GDM1 (cell line): ENCODE measurements at regions not wholly inside any gene's neighbourhood (a gene's known extent, or its start where the extent isn't known, plus 50 kb on each side); places are given as distances from the start of the nearest gene placed in this dataset.

Source experiments
- DNase-seq: peaks from one replicate; lab custom pipeline; 2025; lab: John Stamatoyannopoulos, UW

DNA sequence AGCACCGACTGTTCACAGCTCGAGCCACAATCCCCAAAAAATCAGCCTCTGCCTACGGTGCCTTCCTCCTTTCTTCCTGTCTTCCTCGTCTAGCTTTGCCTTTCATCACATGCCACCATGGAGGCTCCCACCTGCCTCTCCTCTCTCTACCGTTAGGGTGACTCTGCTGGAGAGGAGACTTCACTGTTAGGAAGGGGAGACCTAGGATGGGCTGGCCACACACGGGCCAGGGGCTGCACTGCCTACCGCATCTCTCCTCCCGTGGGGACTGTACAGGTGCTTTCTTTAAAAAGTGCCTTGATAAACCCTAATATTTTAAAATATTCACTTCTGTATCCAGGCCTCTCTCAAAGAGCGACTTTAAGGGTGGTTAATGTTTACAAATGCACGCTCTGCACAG is 1104.7 kb downstream of the BCL11B start:
- no peak for DNase-seq

- no peak for DNase-seq
Measured at GRCh38 chr14:98167705-98168104, 1104.3 kb downstream of the BCL11B start.

DNA sequence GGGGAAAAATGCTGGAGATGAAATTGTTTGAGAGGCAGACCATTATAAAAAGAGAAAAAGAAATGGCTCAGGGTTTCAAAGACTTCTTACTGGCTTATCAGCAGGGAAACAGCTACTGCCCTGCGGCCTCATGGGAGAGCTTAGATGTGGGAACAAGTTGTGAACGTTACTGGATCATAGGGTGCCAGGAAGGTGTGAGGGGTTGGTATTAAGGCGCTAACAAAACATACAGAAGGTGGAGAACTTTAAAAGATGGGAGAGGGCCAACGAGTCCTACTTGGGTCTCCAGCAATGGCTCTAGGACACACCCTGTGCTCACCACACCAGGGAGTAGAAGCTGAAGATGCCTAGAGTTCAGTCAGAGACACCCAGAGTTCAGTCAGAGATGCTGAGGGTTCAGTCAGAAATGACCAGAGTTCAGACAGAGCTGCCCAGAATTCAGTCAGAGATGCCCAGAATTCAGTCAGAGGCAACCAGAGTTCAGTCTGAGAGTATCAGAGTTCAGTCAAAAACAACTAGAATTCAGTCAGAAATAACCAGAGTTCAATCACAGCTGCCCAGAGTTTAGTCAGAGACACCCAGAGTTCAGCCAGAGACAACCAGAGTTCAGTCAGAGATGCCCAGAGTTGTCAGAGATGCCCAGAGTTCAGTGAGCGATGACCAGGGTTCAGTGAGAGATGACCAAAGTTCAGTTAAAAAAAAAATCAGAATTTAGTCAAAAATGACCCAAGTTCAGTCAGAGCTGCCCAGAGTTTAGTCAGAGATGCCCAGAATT is 1103.6 kb downstream of the BCL11B start:
- DNase-seq, result no peak

- no peak for DNase-seq
Measured at GRCh38 chr14:98169170-98169587, 1102.8 kb downstream of the BCL11B start.

- no peak for DNase-seq
Measured at GRCh38 chr14:98170575-98170974, 1101.4 kb downstream of the BCL11B start.

DNA sequence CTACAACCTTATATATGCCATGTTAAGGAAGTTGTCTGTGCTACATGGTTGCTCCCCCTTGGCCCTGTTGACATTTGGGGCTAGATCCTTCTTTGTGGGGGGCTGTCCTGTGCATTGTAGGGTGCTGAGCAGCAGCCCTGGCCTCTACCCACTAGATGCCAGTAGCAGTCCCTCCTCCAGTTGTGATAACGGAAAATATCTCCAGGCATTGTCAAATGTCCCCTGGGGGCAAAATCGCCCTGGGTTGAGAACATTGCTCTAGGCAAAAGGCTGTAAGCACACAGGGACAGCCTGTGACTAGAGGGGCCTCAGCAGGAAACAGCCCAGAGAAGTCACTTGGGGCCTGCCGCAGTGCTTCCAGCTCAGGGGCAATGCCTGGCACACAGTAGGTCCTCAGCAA is 1100.3 kb downstream of the BCL11B start:
- no peak for DNase-seq

DNA sequence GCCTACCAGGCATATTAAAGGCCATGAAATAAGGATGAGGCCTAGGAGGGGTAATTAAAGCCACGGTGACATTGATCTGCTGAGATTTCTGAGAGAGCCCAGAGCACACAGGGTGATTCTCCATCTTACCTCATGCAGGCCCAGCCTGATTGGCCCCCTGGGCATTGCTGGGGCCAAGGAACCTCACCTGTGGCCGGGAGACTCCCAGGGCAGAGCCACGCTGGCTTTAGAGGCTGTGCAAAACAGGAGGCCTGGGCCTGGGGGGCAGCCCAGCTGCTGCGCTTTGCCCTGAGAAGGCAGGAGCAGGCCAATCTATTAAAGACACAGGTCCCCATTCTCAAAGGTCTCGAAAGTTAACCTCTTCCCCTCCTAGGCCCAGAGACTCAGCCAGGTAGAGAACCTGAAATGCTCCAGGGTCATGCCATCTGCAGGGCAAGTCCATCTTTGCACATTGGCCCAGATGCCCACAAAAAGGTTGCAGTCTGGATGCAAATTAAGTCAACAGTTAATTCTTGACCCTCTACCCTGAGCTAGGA is 1099.7 kb downstream of the BCL11B start:
- DNase-seq, result no peak

DNA sequence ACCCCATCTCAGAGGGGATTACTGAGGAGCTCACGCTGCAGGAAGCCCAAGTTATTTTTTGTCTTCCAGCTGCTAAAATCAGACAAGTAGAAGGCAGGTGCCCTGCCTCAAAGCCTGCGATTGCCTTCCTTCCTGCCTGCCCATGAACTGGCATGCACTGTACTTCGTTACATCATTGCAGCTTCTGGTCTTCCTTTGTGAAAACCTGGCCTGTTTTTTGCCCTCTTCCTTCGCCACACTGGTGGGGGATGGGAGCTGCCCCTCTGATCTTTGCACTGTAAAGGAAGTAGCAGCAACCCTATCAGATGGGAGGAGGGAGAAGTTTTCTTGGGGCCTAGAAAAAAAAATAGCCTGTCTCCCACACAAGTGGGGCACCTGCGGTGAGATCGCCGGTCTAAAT is 1098.7 kb downstream of the BCL11B start:
- no peak for DNase-seq

DNA sequence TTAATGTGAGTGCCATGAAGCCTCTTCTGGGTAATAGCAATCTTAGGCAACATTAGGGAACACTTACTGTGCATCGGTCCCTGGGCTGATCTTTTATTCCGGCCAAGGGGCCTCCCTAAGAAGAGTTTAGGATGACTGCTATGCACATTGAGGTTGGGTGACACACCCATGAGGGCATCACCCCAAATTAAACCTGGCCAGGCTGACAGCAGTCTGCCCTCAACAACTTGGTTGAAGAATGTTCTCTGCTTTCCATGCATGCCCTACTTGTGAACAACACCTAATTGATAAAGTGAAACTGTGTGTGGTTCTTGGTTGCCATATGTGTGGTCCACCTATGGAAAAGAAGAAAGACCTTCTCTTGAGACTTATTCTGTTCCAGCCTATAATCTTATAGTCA is 1098.0 kb downstream of the BCL11B start:
- DNase-seq, result no peak

GRCh38 chr14:98175436-98175835 is 1096.6 kb downstream of the BCL11B start:
- DNase-seq, result no peak

- DNase-seq, result no peak
Measured at GRCh38 chr14:98175881-98176280, 1096.1 kb downstream of the BCL11B start.

GRCh38 chr14:98176892-98177291 is 1095.1 kb downstream of the BCL11B start:
- DNase-seq, result no peak

DNA sequence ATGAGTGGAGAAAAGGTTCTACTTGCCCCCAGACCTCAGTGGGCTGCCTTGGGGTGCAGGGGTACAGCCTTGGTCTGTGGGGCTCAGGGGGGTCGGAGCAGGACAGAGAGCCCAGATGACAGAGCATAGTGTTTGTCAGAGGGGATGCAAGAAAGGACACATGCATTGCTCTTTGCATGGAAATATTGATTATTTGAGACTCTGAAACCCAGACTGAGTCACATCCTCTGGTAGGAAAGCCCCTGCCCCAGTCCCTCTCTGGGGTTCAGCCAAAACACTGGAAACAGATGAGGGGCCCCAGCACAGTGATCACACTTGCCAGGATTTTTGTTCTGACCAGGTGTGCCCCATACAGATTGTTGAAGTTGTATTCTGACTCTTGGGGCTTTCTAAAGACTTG is 1094.4 kb downstream of the BCL11B start:
- DNase-seq, result no peak

- DNase-seq, result no peak
Measured at GRCh38 chr14:98181241-98181640, 1090.8 kb downstream of the BCL11B start.

DNA sequence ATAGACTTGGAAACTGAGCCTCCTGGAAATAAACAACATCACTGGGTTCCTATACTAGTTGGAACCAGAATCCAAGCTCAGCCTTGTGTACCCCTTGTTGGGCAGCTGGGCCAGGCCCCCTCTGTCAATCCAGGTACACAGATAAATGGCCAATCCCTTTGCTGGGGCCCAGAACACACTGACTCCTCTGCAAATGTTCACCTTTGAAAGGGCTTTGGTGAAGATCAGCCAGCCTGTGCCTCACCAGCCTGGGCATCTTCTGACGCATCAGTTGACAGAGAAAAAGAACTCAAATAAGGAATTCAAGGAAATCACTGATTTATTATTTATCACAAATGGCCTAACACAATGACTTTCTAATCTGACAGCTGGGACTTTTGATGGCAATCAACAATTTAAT is 1090.2 kb downstream of the BCL11B start:
- DNase-seq, result no peak

- DNase-seq, result no peak
Measured at GRCh38 chr14:98182393-98183055, 1089.5 kb downstream of the BCL11B start.

- DNase-seq, result no peak
Measured at GRCh38 chr14:98183556-98183955, 1088.4 kb downstream of the BCL11B start.

DNA sequence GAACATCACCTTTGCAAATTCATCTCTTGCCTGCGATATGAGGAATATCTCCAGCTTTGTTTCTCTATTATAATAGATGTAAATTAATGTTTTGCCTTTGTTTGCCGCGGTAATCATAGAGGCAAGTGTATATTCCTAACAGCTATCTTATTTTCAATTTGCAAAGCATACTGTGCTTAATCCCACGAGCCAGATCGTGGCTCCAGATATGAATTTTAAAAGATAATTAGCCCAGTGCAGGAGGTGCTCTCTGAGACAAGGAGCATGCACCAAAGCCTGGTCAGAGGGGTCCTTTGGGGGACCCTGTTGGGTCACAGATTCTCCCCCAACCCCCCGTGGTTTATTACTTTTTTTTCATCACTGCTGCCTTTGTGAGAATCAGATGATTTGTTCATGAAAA is 1087.5 kb downstream of the BCL11B start:
- no peak for DNase-seq

DNA sequence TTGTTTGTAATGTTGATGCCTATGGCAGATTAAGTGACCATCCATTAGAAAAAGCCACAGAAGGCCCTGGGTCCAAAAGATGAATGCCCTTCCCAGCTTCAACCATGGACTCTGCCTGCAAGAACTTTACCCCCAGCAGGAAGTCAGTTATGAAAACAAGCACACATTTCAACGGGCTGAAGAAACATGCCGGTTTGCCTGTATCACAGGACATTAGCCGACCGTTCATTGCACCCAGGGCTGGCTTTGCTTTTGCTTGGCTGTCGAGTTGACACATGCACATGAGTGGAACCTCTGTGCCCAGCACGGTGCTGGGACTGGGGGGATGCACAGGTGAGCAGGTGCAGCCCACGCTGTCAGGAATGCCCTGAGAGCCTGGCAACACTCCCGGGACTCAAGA is 1087.0 kb downstream of the BCL11B start:
- no peak for DNase-seq

DNA sequence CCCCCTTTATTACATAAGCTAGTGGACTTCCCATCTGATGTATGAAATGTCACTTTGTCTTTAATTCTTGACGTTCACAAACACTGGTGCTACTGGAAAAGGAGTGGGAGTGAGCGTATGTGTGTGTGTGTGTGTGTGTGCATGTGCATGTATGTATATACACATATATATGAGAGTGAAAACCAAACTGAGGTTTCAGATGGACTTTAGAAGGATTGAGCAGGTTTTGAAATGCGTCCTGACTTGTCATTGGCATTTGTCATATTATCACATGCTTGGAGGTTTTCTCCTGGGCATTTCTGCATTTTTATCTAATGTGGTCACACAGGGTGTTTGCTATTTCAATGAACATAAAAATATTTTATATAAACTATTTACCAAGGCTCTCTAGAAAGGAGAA is 1085.9 kb downstream of the BCL11B start:
- DNase-seq, result no peak

DNA sequence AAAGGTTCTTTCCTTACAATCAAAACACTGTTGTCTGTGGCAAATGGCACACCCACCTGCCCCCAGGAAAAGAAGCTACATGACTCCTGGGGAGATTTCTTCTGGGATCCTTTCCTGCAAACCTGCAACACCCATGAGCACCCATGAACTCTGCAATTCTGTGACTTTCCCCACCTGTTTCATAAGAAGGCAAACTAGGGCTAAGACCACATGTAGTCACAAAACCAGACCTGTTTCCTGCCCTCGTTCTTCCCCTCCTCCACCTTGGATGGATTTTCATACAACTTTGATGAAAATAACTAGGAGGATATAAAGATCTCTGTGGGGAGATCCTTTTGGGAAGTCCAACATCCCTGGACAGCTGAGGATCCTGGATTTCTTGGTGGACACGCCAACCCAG is 1084.7 kb downstream of the BCL11B start:
- no peak for DNase-seq

DNA sequence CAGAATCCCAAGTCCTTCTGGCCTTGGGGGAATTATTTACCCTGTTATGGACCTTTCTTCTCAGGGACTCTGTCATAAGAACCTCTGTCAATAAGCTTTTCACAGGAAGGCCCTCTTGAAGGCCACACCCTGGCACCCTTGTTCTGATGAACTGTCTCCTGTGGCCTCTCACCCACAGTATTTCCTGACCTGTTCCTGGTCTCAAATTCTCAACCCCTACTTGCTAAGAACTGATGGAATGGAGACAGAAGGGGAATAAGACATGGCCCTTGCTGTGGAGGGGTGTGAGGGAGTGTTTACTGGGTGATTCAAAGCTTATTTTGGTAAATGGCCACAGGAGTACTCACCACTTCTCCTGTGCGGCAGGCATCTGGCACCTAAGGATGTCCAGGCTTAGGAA is 1082.9 kb downstream of the BCL11B start:
- no peak for DNase-seq

GRCh38 chr14:98189511-98189910 is 1082.5 kb downstream of the BCL11B start:
- no peak for DNase-seq

- no peak for DNase-seq
Measured at GRCh38 chr14:98189944-98190343, 1082.1 kb downstream of the BCL11B start.
